Pancreas (tissue), 10 donors: ENCODE measurements at regions not wholly inside any gene's neighbourhood (a gene's known extent, or its start where the extent isn't known, plus 50 kb on each side); places are given as distances from the start of the nearest gene placed in this dataset.
A peak's percentile ranks its signal among the peaks of the same experiment; 100 is the strongest.

ENCODE experiments used
- ATAC-seq, 4 donors: fragments of 200-7000 bp; cut with Tn5 transposase; one replicate each; pipeline versions ENCODE4 v1.8.0 to v1.9.1; 2020; ENCODE audit warnings: mild to moderate bottlenecking in 4 of 4, moderate library complexity in 4 of 4
- DNase-seq, 6 donors: peaks; one replicate each; pipeline ENCODE4 v3.0.0-alpha.2; 2020
- FAIRE-seq: peaks from 2 replicates; lab custom pipeline; 2012; peaks lifted over from hg19 to GRCh38; lab: Jason Lieb, UNC
- H3K27ac ChIP-seq, 4 donors: fragments of 200-600 bp; sonication (generic); 1 replicate in 3 of 4; 2 replicates in 1 of 4; pipeline versions ENCODE4 v1.5.0 to v1.8.0; 2020
- H3K27me3 ChIP-seq, 4 donors: fragments of 200-600 bp; one replicate each; pipeline ENCODE4 v1.8.0; 2021
- H3K36me3 ChIP-seq, 3 donors: fragments of 200-600 bp; sonication (generic) in 1 of 3; one replicate each; pipeline versions ENCODE4 v1.5.0 to v1.8.0; 2020 to 2021
- H3K4me1 ChIP-seq, 3 donors: fragments of 200-600 bp; one replicate each; pipeline ENCODE4 v1.8.0; 2021
- H3K4me3 ChIP-seq, 4 donors: fragments of 200-600 bp; sonication (generic) in 2 of 4; one replicate each; pipeline versions ENCODE4 v1.5.0 to v1.8.0; 2020 to 2021
- H3K9me3 ChIP-seq, 4 donors: fragments of 200-600 bp; one replicate each; pipeline ENCODE4 v1.8.0; 2021
- WGBS, 2 donors: extraction: QIAGEN DNeasy Blood & Tissue Kit; methylation state at CpG; one replicate each; pipeline ENCODE4 v1.1.7; 2013; 5-methylcytosine and 5-hydroxymethylcytosine counted together
- intact Hi-C, 3 donors: fragments of 100-400 bp; cut with DNase I; formaldehyde crosslinking; loops; one replicate each; pipeline versions ENCODE4 v1.11.1 to v1.14.2; 2022
- TF ChIP-seq, protein P1 (sequence below), 4 donors: fragments of 200-600 bp; sonication (generic) in 3 of 4; IDR thresholded peaks; one replicate each; pipeline versions ENCODE4 v1.5.0 to v1.8.0; 2021; ENCODE audit warnings: antibody characterized with exemption in 4 of 4
- donor health status: healthy with polysubstance abuse.
- donor health status: DM: no; HTN: no; CAD: no; lungs with moderate emphysema.
- donor health status: DM: no; HTN: no; CAD: no.
- donor health status: control.
- donor health status: control.
- donor health status: Bipolar disorder and iron deficiency.
- donor health status: DM: yes; HTN: yes; CAD: no.
- donor health status: DM: no; HTN: no; CAD: no.
- donor health status: DM: no; HTN: no; CAD: no.
- donor health status: DM: yes; HTN: yes; CAD: no.

- no peak for FAIRE-seq
- Histone ChIP-seq H3K36me3 (no peaks in the 10 kb centered on the region), H3K9me3 (no peaks in the 10 kb centered on the region), H3K4me1 (peaks cover 0 to 7% (median 0%) of the 10 kb centered on the region in 3 donors), H3K27me3 (no peaks in the 10 kb centered on the region), H3K4me3 (no peak overlapping the region), H3K27ac (peak overlapping the region in 1 of 4 donors; percentile 9)
- WGBS, 2 donors: 17 to 44% methylated on average over 2 of the region's 2 CpGs
- DNase-seq: peak in 4 of 6 donors; percentile 18 to 53 (median 21)
- intact Hi-C loops: no loop called here
- ATAC-seq: peak; percentile 76 to 90 (median 88)
- TF ChIP-seq, protein P1, sequence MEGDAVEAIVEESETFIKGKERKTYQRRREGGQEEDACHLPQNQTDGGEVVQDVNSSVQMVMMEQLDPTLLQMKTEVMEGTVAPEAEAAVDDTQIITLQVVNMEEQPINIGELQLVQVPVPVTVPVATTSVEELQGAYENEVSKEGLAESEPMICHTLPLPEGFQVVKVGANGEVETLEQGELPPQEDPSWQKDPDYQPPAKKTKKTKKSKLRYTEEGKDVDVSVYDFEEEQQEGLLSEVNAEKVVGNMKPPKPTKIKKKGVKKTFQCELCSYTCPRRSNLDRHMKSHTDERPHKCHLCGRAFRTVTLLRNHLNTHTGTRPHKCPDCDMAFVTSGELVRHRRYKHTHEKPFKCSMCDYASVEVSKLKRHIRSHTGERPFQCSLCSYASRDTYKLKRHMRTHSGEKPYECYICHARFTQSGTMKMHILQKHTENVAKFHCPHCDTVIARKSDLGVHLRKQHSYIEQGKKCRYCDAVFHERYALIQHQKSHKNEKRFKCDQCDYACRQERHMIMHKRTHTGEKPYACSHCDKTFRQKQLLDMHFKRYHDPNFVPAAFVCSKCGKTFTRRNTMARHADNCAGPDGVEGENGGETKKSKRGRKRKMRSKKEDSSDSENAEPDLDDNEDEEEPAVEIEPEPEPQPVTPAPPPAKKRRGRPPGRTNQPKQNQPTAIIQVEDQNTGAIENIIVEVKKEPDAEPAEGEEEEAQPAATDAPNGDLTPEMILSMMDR (IDR thresholded peaks at IDR 0.05): no peak
Observed at GRCh38 chr2:12262681-12263436, 453.9 kb upstream of the TRIB2 start.

GRCh38 chr2:12263730-12264129, 453.0 kb upstream of the TRIB2 start:
- no peak overlapping the region for H3K4me3 ChIP-seq
- H3K27ac ChIP-seq: no peak overlapping the region
- peaks cover 0 to 7% (median 0%) of the 10 kb centered on the region in 3 donors for H3K4me1 ChIP-seq
- ATAC-seq (no peak), FAIRE-seq (no peak), DNase-seq (no peak)
- no peaks in the 10 kb centered on the region for H3K27me3 ChIP-seq
- TF ChIP-seq, protein P1 (IDR thresholded peaks at IDR 0.05): no peak
- no peaks in the 10 kb centered on the region for H3K36me3 ChIP-seq
- H3K9me3 ChIP-seq: no peaks in the 10 kb centered on the region
- intact Hi-C loops: no loop called here

DNA sequence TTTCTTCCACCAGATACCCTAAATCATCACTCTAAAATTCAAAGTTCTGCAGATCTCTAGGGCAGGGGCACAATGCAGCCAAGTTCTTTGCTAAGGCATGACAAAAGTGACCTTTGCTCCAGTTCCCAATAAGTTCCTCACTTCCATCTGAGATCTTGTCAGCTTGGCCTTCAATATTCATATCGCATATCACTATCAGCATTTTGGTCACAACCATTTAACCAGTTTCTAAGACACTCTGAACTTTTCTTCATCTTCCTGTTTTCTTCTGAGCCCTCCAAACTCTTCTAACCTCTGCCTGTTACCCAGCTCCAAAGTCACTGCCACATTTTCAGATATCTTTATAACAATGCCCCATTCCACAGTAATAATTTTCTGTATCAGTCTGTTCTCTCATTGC, 452.6 kb upstream of the TRIB2 start:
- Histone ChIP-seq H3K27me3 (no peaks in the 10 kb centered on the region), H3K27ac (no peak overlapping the region), H3K4me3 (no peak overlapping the region), H3K4me1 (peaks cover 0 to 7% (median 0%) of the 10 kb centered on the region in 3 donors), H3K9me3 (no peaks in the 10 kb centered on the region), H3K36me3 (no peaks in the 10 kb centered on the region)
- no peak for DNase-seq
- no peak for FAIRE-seq
- TF ChIP-seq, protein P1 (IDR thresholded peaks at IDR 0.05): no peak
- intact Hi-C loops: no loop called here
- WGBS, 2 donors: 36 to 41% methylated on average over 1 of the region's 1 CpG
- no peak for ATAC-seq

- Histone ChIP-seq H3K9me3 (no peaks in the 10 kb centered on the region), H3K36me3 (no peaks in the 10 kb centered on the region), H3K27ac (no peak overlapping the region), H3K4me3 (no peak overlapping the region), H3K4me1 (peaks cover 0 to 7% (median 0%) of the 10 kb centered on the region in 3 donors), H3K27me3 (no peaks in the 10 kb centered on the region)
- intact Hi-C loops: no loop called here
- DNase-seq (no peak), ATAC-seq (no peak), FAIRE-seq (no peak)
- TF ChIP-seq, protein P1 (IDR thresholded peaks at IDR 0.05): no peak
- 92 to 93% methylated on average over 1 of the region's 1 CpG for WGBS, 2 donors
Observed at GRCh38 chr2:12265646-12266045, 451.1 kb upstream of the TRIB2 start.

DNA sequence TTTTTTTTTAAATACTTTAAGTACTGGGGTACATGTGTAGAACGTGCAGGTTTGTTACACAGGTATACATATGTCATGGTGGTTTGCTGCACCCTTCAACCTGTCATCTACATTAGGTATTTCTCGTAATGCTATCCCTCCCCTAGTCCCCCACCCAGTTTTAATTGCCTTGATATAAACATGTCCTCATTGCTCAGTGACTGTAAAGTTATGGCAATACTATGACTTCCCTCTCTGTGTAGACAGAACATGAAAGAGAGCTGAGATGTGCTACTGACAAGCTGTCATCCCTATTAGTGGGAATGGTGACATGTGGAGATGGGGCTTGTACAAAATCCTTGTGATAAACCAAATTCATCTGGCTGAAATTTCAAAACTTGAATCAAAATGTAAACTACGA, 449.7 kb upstream of the TRIB2 start:
- Histone ChIP-seq H3K4me3 (no peak overlapping the region), H3K27me3 (no peaks in the 10 kb centered on the region), H3K4me1 (peaks cover 0 to 7% (median 0%) of the 10 kb centered on the region in 3 donors), H3K9me3 (no peaks in the 10 kb centered on the region), H3K27ac (no peak overlapping the region), H3K36me3 (no peaks in the 10 kb centered on the region)
- intact Hi-C loops: no loop called here
- FAIRE-seq (no peak), DNase-seq (no peak), ATAC-seq (no peak)
- TF ChIP-seq, protein P1 (IDR thresholded peaks at IDR 0.05): no peak
- WGBS, 2 donors: 89 to 91% methylated on average over 3 of the region's 3 CpGs
